Endothelial cell of hepatic sinusoid (primary cell): ENCODE measurements at regions not wholly inside any gene's neighbourhood (a gene's known extent, or its start where the extent isn't known, plus 50 kb on each side); places are given as distances from the start of the nearest gene placed in this dataset.
"Not testable (repeated sequence)": the region's sequence is repeated elsewhere in the genome, so short reads cannot be mapped to it uniquely, and the experiment has no call there.

Experiments
- in situ Hi-C: cut with HindIII; loops from 2 replicates; pipeline ENCODE4 v1.10.0; 2017; ENCODE audit warnings: low sequenced_read_pairs

DNA sequence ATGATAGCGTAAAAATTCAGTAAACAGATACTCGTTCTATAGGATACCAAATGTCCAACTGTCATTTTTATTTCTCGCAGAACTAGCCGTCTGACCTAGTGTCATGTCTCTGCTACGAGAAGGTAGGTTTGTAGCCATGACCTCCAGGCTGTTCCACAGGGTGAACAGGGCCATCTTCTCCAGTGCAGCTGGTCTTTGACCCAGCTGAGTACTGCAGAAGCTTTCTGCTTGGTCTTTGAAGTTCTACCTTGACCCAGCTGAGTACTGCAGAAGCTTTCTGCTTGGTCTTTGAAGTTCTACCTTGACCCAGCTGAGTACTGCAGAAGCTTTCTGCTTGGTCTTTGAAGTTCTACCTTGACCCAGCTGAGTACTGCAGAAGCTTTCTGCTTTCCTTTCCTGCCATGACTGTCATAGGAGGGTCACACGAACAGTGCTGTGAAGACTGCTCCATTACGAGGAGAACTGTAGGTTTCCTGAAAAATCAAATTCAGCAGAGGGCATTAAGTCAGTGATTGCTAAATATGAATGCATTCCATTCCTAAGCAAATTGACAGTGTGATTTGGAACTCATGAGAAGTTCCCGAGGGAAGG lies 532.8 kb upstream of the NRP1 start:
- in situ Hi-C loops: not testable (repeated sequence)

DNA sequence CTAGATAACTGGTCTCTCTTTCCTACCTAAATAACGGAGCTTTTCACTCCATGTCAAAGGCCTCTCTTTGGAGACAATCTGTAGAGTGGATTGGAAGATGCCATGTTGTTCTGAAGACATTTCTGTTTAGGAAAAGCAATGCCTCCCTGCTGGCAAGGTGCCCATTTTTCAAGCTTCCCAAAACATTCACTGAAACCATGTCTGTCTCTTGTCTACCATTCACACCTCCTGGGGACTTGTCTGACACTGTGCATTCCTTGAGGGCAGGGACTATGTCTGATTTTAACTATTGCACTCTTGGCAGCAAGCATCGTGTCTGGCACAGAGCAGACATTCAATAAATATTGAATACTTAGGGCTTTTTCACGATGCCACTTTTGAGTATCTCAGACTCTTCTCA lies 528.9 kb upstream of the NRP1 start:
- in situ Hi-C loops: no loop called here

DNA sequence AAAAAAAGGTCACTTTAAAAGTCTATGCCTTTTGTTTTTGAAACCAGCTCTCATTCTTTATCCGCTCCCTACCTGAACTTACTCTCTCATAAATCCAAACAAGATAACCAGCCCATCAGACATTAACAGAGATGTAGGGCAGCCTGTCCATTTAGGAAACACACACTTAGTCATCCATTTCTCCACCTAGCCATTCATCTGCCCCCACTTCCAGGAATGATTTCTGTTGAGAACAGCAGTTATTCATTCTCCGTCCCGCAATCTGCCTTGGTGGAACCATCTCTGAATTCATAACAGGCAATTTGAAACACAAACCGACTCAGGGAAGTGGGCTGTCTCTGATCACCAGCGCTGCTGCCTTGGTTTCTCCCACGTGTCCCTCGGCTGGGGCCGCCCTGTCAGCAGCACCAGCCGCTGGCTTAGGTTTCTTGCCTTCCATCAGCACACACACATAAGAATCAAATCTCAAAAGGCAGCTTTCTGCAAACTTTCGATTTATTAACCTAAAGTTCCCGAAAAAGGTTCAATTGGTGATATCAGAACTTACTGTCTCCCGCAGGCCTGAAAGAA lies 528.2 kb upstream of the NRP1 start:
- in situ Hi-C loops: no loop called here

DNA sequence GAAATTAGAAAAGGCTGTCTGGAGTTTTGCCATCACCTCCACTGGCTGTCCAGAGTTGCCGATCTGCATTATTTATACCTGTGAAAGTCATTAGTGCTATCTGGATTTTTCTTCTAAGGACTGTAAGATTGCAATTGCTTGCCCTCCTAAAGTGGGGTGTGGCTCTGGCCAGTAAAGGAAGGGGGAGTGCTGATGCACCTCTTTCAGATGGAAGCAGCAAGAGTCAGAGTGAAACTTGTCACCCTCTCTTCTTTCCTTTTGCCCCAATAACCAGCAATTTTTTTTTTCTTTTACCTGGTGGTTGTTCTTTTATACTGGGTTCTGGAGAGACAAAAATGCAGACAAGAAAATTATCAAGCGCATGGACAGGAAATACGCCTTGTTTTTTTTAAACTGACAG lies 527.4 kb upstream of the NRP1 start:
- in situ Hi-C loops: no loop called here

DNA sequence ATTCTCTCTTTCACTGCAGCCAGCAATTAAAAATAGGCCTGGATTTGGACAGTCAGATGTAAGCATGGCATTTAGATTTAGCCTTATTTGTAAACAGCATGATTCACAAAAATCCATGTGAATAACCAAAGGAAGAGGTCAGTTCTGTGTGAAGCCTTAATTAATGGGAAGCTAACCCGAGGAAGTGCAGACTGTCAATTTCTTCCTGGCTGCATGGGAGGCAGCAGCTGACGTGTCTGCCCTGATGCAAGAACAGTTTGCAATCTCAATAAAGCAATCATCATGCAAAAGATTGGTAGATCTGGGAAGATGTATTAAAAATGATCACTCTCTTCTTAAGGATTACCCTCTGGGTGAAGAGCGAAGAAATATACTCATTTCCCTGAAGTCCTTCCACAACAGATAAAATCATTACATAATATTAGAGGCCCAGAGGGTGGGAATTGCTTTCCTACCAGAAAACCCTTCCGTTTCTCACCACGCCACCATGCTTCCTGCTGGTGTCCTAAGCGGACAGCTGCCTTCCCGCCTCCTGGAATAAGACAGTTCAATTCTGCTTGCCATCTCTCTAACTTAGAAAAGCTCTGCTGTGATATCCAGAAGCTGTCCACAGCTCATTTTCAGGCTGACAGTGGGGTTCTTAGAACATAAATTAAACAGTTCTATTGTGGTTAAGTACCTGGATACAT lies 526.7 kb upstream of the NRP1 start:
- in situ Hi-C loops: no loop called here

DNA sequence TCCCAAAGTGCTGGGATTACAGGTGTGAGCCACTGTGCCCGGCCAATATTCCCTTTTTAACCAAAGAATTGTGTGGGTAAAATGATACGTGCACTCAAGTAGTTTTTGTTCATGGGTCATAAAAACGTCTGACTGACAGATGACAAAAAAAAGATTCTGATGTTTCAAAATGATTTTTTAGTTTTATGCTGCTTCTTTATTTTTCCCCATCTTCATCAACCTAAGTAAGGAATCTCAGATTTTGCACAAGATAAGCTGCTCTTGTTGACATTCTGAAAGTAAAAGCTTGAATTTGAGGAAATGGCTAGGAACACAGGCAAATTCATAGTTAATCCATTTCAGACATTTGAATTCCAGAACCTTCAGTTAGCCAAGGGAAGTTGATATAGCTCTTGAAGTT lies 526.1 kb upstream of the NRP1 start:
- in situ Hi-C loops: no loop called here

DNA sequence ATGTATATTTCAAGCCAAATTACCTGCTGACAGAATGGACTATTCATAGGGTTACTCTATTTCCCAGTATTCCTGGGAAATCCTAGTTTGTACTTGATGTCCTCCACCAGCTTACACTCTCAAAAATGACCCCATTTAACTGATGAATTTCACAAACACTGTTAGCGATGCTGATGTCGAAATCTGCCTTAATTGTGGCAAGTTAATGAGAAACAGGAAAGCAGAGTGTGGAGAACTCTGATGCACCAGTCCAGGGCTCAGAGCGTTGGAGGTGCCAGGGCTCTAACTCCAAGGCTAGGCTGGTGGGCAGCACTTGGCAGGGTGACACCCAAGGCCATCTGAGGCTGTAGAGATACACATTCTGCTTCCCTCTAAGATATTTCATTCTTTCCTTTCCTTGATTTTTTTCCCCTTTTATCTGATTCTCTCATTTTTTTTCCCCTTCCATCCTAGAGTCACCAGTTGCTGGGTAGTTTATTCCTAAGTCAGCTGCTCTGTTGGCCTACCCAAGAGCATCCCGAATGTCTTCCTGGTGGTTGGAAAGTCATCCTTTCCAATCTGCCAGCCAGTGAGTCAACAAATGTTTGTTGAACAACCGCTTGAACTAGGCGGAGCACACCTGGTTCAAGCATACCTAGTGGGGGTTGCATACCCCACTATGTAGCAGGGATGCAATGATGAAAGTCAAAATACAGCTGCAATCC lies 525.0 kb upstream of the NRP1 start:
- in situ Hi-C loops: no loop called here

DNA sequence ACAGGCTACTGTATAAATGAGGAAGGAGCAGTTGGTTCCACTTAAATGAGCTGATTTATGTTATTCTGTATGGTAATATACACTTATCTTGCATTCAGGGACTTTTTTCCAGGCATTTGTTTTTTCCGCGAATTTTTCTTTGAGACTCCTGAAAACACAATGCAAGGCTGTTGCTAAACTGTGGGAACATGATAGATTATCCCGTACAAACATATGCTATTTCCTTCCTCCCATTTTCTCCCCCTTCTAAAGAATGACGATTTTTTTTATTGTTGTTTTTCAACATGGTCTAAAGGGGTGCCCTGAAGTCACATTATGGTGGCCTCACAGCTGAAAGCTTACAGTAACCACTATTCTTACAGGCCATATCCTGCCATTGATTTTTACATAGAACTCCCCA lies 523.9 kb upstream of the NRP1 start:
- in situ Hi-C loops: no loop called here

DNA sequence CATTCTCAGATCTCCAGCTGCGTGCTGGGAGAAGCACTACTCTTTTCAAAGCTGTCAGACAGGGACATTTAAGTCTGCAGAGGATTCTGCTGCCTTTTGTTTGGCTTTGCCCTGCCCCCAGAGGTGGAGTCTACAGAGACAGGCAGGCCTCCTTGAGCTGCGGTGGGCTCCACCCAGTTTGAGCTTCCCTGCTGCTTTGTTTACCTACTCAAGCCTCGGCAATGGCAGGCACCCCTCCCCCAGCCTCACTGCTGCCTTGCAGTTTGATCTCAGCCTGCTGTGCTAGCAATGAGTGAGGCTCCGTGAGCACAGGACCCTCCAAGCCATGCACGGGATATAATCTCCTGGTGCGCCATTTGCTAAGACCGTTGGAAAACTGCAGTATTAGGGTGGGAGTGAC lies 518.8 kb upstream of the NRP1 start:
- in situ Hi-C loops: not testable (repeated sequence)

DNA sequence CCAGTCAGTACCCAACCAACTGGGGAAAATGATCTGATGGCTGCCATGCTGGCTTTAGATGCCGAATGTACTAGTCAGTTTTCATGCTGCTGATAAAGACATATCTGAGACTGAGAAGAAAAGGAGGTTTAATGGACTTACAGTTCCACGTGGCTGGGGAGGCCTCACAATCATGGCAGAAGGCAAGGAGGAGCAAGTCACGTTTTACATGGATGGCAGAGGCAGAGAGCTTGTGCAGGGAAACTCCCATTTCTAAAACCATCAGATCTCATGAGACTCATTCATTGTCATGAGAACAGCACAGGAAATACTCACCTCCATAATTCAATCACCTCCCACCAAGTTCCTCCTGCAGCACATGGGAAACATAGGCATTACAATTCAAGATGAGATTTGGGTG lies 508.9 kb upstream of the NRP1 start:
- in situ Hi-C loops: no loop called here

DNA sequence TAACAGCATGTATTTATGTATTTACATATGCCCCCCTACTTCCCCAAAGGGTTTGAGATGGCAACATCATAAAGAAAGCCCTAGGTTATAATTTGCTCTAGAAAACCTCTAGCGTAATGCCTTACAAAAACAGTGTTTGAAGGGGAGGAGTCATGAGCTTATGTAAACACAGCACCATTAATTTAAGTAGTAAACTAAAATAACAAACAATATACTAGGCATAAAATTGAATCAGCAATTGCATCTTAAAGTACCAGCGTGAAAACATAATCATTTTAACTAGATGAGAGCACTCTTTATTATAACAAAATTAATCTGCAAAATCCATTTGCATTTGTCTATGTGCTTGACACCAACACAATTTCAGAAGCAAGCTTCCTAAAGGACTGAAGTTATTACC lies 507.2 kb upstream of the NRP1 start:
- in situ Hi-C loops: no loop called here

DNA sequence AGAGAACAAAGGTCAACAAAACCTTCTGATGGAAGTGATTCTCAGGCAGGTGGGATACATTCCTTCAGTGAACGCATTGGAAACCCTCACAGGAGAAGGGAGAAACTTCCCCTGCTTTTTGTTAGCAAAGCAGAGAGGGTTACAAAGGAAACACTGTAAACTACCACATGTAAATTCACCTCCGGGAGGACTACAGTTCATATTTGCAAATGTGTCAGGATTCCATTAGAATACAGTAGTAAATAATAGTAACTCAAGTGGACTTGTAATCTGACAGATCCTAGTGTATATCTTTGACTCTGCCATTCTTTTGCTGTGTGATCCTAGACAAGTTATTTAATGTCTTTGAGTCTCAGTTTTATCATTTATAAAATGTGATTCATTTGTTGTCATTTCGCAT lies 504.3 kb upstream of the NRP1 start:
- in situ Hi-C loops: no loop called here

DNA sequence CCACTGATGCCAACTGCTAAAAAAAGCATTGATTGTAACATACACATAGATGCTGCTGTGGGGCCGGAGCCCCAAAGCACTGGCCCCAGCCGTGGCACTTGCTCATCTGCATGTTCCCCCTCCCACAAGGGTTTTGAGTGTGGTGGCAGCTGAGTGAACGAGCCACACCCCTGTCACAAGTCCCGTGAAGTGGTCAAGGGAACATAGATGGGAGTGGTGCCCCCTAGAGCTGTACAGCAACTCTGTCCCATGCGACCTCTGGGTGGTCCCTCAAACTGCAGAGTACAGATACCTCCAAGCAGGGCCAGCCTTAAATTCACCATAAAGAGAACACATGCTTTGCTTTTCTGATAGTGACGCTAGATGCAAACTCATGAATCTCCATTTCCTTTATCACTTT lies 503.3 kb upstream of the NRP1 start:
- in situ Hi-C loops: no loop called here

DNA sequence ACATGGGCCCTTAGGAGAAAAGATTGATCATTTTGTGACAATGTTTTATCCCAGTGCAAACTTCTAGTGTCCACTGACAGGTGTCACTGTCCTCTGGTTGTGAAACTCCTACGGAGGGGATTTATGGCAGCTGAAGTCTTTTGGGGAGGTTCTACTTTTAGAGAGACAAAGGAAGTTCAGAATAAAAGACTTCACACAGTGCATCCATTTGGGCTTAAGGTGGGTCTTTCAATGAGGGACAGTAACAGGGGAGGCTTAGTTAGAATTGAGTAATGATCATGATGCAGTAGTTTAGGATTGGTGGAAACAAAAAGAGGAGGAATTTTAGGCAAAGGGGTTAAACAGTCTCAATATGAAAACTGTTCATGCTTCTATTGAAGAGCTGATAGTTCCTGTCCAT lies 501.1 kb upstream of the NRP1 start:
- in situ Hi-C loops: no loop called here

DNA sequence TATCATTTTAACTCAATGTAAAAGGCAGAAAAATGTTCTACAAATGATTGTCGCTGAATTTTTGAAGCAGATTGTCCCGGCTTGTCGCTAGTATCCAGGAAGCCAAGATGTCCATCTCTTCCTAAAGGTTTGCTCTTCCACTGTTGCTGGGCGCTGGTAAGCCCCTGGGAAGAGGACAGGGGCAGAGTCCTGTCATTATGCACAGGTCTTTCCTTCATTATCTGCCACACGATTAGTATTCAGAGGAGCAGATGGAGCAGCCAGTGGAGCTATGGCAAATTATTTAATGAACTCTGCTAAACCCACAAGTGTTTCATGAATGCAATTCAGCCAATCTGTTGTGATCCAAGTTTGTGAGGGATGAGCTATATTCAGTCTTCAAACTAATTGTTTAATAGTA lies 499.1 kb upstream of the NRP1 start:
- in situ Hi-C loops: no loop called here

DNA sequence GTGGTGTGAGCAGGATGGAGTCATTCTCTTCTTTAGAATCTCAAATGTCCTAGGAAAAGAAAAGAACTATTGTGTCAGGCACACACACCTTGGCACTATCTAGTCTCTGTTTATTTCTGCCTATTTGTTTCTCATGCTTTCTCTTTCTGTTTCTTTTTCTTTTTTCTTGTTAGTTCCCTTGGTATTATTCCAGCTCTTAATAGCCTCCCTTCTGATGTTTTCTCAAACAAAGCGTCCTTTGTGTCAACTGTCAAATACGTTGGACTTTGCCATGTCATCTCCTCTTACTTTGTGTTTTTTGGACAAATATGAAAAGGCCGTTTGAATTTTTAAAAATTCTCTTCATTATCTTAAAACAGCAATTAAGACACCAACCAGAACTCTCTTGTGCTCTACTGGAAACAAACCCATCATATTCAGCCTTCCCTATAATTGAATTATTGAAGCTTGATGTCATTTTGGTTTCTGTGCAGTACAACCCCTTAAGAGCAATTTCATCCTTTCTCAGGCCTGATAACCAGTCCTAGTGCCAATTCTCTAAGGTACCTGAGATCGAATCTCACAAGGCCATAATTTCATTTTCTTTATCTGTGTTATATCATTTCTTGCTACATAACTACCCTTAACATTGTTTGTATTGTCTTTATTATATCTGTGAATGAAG lies 497.8 kb upstream of the NRP1 start:
- in situ Hi-C loops: no loop called here

DNA sequence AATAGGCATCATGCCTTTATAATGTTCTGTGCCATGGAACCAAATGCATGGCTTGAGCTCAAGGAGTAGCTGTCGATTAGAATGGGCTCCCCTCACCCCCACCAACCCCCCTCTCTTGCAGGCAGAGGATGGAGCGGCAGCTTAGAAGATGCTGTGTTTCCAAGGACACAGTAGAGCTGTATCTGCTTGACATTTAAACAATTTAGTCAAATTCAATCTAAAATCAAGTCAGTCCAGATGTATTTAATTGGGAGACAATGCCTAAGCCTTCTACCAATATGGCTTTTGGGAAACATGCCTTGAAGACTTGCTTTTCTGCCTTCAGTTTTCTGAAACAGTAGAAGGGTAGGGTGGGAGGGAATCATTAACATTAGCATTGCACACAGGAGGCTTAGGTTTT lies 497.1 kb upstream of the NRP1 start:
- in situ Hi-C loops: no loop called here

DNA sequence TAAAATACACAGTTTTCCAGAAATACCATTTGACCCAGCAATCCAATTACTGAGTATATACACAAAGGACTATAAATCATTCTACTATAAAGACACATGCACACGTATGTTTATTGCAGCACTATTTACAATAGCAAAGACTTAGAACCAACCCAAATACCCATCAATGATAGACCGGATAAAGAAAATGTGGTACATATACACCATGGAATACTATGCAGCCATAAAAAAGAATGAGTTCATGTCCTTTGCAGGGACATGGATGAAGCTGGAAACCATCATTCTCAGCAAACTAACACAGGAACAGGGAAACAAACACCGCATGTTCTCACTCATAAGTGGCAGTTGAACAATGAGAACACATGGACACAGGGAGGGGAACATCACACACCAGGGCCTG lies 495.4 kb upstream of the NRP1 start:
- in situ Hi-C loops: not testable (repeated sequence)

DNA sequence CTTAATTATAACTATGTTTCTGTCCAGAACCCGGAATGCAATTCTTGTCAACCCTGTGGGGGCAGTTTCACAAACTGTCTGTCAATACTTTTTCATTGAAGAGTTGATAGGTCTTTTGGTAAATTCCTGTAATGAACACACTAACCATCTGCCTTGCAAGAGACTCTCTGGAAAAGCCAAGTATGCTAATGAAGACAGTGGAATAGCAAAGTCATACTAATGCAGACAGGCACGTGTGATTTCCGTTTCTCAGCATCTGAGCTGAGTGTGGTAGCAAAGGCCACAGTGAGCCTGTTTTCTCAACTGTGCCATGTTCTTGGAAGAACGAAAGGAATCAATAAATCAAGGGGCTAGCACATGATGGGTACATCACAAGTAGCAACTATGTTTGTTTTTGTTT lies 494.1 kb upstream of the NRP1 start:
- in situ Hi-C loops: no loop called here

DNA sequence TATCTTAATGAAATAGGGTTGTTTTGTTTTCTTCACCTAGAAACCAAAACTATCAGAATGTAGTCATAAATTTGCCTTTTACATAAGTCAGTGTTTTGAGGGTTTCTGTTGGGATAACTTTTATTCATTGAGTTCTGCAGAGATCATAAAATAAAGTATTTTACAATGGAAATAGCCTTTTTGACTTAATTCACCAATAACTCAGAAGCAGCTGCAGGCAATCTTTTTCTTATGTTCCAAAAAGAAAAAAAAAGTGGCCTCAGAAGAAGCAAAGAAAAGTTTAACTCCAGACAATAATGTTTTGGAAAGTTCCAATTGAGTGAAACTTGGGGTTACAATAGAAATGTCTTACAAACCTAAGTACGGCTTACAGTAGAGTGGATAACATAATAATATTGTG lies 491.7 kb upstream of the NRP1 start:
- in situ Hi-C loops: no loop called here

DNA sequence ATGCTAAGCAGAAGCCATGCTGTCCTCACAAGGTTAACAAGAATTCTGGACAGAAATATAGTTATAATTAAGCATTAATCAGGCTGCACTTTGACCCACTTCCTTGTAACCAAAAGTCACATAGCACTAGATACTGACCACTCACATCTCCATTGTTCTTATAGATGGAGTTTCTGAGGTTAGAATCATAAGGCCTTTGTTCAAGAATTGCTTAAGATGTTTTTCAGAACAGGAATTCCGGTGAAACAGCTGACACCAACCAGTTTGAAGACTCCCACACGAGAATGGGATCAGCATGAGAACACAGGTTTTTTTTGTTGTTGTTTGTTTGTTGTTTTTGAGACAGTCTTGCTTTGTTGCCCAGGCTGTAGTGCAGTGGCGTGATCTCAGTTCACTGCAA lies 488.3 kb upstream of the NRP1 start:
- in situ Hi-C loops: no loop called here

DNA sequence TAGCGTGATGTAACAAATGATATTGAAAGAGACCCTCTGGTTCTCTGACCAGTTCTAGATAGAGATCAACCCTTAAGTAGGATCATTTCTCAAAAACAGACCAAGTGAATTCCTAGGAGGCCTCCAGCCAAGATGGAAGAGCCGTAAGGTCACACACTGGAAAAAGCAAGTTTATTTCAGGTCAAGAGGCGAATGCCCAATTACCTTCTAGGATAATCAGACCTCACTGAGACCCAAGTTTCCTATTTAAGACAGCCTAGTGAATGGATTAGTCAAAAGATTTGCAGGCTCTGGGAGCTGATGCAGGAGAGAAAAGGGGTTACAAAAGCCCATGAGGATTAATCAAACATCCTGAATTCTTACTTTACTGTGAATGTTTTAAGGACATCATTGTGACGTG lies 486.1 kb upstream of the NRP1 start:
- in situ Hi-C loops: no loop called here
